Fibroblast of the aortic adventitia (primary cell): ENCODE measurements at regions not wholly inside any gene's neighbourhood (a gene's known extent, or its start where the extent isn't known, plus 50 kb on each side); places are given as distances from the start of the nearest gene placed in this dataset.

Experiments
- DNase-seq: peaks from one replicate; pipeline ENCODE4 v3.0.0-alpha.2; 2010; ENCODE audit warnings: low read depth
- H3K4me3 ChIP-seq: 2 replicates; pipeline ENCODE4 v1.5.1; 2011; ENCODE audit warnings: low read depth, mild to moderate bottlenecking, control low read depth, low read length, moderate library complexity
- CTCF ChIP-seq: IDR thresholded peaks from 2 replicates; pipeline ENCODE4 v1.5.1; 2011; ENCODE audit warnings: mild to moderate bottlenecking, low read length, control low read depth, inconsistent platforms; ENCODE audit not compliant: insufficient read depth

DNA sequence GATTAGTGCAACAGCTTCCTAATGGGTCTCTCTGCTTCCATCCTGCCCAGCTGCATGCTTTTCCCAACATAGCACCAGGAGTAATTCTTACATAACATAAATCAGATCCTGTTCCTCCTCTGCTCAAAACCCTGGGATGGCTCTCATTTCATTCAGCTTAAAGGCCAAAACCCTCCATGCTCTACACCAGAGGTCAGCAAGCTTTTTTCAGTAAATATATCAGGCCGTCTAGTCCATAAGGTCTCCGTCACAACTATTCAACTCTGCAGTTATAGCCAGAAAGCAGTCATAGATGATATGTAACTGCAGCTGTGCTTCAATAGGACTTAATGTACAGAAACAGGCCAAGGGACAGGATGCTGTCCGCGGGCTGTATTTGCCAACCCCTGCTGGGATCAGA, 202.8 kb upstream of the UBE2E2 start:
- H3K4me3 ChIP-seq = no peak overlapping the region
- no peak for DNase-seq
- no peak for TF ChIP-seq CTCF

DNA sequence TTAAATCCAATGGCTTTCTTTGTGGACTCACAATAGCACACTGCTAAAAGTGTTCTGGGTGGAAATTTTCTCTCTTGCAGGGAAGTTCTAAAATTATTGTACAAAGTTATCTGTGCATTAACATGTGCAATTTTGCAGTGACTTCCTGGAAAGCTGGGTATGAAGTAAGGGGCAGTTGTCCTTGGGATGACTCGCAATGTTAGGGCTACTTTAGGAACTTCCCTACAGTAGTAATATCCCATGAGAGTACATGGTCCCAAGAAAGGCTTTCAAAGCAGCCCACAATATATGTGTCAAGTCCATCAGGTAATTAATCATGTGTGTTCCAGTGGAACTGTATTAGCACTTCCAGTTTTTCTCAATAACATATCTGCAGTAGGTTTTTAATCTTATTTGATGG, 201.0 kb upstream of the UBE2E2 start:
- DNase-seq = no peak
- H3K4me3 ChIP-seq = no peak overlapping the region
- TF ChIP-seq CTCF = no peak

DNA sequence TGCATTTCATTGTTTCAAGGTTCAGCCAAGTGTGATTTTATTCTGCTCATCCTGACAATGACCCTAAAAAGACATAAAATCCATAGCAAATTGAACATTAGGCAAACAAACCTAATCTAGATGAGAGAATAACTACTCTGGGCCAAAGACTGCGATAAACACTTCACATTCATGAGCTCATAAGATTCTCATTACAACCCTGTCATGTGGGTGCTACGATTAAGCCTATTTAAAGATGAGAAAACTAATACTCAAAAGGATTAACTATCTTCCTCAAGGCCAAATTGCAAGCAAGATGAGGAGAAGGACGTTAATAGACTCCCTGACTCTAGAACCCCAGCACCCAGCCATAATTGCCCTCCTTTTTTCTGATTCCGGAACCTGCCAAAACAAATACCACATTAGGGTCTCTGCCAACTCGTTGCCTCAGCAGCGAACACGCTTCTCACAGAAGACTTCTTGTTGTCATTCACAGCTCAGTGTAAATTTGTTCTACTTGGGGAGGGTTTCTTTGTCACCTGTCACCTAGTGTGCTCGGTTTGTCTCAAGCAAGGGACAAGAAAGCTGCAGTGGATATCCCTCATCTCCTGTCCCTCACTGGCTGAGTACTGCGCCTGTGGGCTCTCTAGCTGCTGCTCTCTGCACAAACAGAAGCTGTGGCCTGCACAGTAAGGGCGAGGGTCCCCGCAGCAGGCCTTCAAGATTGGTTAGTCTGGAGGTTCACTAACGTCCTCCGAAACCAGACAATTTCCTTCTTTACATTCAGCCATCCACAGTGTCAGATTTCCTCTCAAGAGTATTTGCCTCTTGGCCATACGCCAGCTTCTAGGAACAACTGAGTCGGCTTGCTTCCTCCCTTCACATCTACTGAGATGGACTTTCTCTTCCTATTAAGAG, 200.0 kb upstream of the UBE2E2 start:
- TF ChIP-seq CTCF = no peak
- H3K4me3 ChIP-seq = no peak overlapping the region
- peak; percentile 20 for DNase-seq

- TF ChIP-seq CTCF = no peak
- DNase-seq = no peak
- no peak overlapping the region for H3K4me3 ChIP-seq
These were observed 199.4 kb upstream of the UBE2E2 start for GRCh38 chr3:23003733-23004046.

- DNase-seq = peak; percentile 79
- TF ChIP-seq CTCF = no peak
- H3K4me3 ChIP-seq = no peak overlapping the region
These were observed 198.2 kb upstream of the UBE2E2 start for GRCh38 chr3:23004971-23005370.

DNA sequence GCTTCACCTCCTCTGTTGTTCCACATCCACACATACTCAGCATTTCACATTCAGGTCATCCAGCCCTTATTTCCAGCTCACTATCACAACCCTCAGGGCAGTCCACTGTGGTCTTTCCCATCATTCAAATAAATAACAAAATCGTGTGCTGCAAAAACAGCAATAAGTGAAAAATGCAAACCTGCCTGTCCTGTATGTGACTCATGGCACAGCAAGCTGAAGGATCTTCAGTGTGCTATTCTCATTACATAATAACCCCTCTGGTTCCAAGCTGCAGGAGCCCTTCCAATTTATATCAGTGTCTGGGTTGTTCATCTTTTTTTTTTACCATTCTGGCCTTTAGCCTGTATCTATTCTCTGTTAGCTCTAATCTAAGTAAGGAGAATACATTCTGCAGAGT, 185.3 kb upstream of the UBE2E2 start:
- DNase-seq = peak; percentile 68
- TF ChIP-seq CTCF = no peak
- no peak overlapping the region for H3K4me3 ChIP-seq
